OCI-LY1 (cell line): ENCODE measurements at regions not wholly inside any gene's neighbourhood (a gene's known extent, or its start where the extent isn't known, plus 50 kb on each side); places are given as distances from the start of the nearest gene placed in this dataset.

Experiments
- EZH2 ChIP-seq: fragments of 200-600 bp; sonication (generic), shearing (Covaris generic); IDR thresholded peaks from 2 replicates; pipeline ENCODE4 v1.8.0; 2017; ENCODE audit warnings: borderline replicate concordance, mixed run types, mild to moderate bottlenecking, antibody characterized with exemption, low read length, moderate library complexity, mixed read lengths
- TF ChIP-seq, protein P1 (sequence below): fragments of 200-600 bp; sonication (generic), shearing (Covaris generic); IDR thresholded peaks from 2 replicates; pipeline ENCODE4 v1.5.1; 2017; ENCODE audit warnings: mild to moderate bottlenecking, antibody characterized with exemption, low read length, moderate library complexity, mixed read lengths

- TF ChIP-seq, protein P1, sequence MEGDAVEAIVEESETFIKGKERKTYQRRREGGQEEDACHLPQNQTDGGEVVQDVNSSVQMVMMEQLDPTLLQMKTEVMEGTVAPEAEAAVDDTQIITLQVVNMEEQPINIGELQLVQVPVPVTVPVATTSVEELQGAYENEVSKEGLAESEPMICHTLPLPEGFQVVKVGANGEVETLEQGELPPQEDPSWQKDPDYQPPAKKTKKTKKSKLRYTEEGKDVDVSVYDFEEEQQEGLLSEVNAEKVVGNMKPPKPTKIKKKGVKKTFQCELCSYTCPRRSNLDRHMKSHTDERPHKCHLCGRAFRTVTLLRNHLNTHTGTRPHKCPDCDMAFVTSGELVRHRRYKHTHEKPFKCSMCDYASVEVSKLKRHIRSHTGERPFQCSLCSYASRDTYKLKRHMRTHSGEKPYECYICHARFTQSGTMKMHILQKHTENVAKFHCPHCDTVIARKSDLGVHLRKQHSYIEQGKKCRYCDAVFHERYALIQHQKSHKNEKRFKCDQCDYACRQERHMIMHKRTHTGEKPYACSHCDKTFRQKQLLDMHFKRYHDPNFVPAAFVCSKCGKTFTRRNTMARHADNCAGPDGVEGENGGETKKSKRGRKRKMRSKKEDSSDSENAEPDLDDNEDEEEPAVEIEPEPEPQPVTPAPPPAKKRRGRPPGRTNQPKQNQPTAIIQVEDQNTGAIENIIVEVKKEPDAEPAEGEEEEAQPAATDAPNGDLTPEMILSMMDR, result no peak
- TF ChIP-seq EZH2, result no peak
These were observed 231.0 kb downstream of the ESM1 start for GRCh38 chr5:54754420-54754819.
